Heart left ventricle (tissue), 16 donors: ENCODE measurements at regions not wholly inside any gene's neighbourhood (a gene's known extent, or its start where the extent isn't known, plus 50 kb on each side); places are given as distances from the start of the nearest gene placed in this dataset.

Experiments used
- ATAC-seq, 4 donors: fragments of 200-7000 bp; cut with Tn5 transposase; one replicate each; pipeline ENCODE4 v1.9.1; 2020 to 2022; ENCODE audit warnings: moderate library complexity in 4 of 4, mild to moderate bottlenecking in 3 of 4, moderate number of reproducible peaks in 1 of 4
- DNase-seq, 5 donors: peaks; one replicate each; pipeline ENCODE4 v3.0.0-alpha.2; 2020
- H3K27ac ChIP-seq, 12 donors: fragments of 200-600 bp; sonication (generic) in 4 of 12; one replicate each; pipeline versions ENCODE4 v1.5.0 to v1.8.0; 2016 to 2022; ENCODE audit warnings: mild to moderate bottlenecking in 2 of 12
- H3K27me3 ChIP-seq, 9 donors: fragments of 200-600 bp; sonication (generic) in 2 of 9; one replicate each; pipeline versions ENCODE4 v1.5.1 to v1.8.0; 2016 to 2022; ENCODE audit warnings: mild to moderate bottlenecking in 3 of 9
- H3K36me3 ChIP-seq, 9 donors: fragments of 200-600 bp; sonication (generic) in 2 of 9; one replicate each; pipeline versions ENCODE4 v1.5.0 to v1.8.0; 2018 to 2022; ENCODE audit warnings: mild to moderate bottlenecking in 2 of 9
- H3K4me1 ChIP-seq, 12 donors: fragments of 200-600 bp; sonication (generic) in 4 of 12; one replicate each; pipeline versions ENCODE4 v1.5.0 to v1.8.0; 2016 to 2022; ENCODE audit warnings: mild to moderate bottlenecking in 3 of 12
- H3K4me3 ChIP-seq, 12 donors: fragments of 200-600 bp; sonication (generic) in 4 of 12; one replicate each; pipeline versions ENCODE4 v1.5.0 to v1.8.0; 2017 to 2022; ENCODE audit warnings: mild to moderate bottlenecking in 9 of 12, moderate library complexity in 4 of 12
- H3K9me3 ChIP-seq, 12 donors: fragments of 200-600 bp; sonication (generic) in 4 of 12; one replicate each; pipeline versions ENCODE4 v1.5.0 to v1.8.0; 2016 to 2022; ENCODE audit warnings: mild to moderate bottlenecking in 1 of 12
- CTCF ChIP-seq, 12 donors: fragments of 200-600 bp; sonication (generic) in 4 of 12; IDR thresholded peaks; one replicate each; pipeline versions ENCODE4 v1.5.0 to v1.8.0; 2018 to 2022; ENCODE audit warnings: antibody characterized with exemption in 12 of 12, mild to moderate bottlenecking in 5 of 12
- POLR2A ChIP-seq, 2 donors: fragments of 450-650 bp; IDR thresholded peaks; one replicate each; pipeline ENCODE4 v1.6.1; 2017; ENCODE audit warnings: antibody characterized with exemption in 2 of 2, mild to moderate bottlenecking in 2 of 2, moderate library complexity in 2 of 2
- WGBS, 4 donors: extraction: QIAGEN DNeasy Blood & Tissue Kit in 2 of 4; methylation state at CpG; one replicate each; pipeline versions ENCODE4 v1.1.5 to v1.1.7; 2013 to 2018; 5-methylcytosine and 5-hydroxymethylcytosine counted together
- intact Hi-C, 10 donors: fragments of 100-400 bp; cut with DNase I; formaldehyde crosslinking; loops; one replicate each; pipeline versions ENCODE4 v1.11.1 to v1.14.2; 2022
- donor health status: ischemic (EF 13 %, LVEDD 7.1; RV severe dilation, severe dysfunction).
- donor health status: healthy with polysubstance abuse.
- donor health status: DM: no; HTN: yes; CAD: no.
- donor health status: DM: no; HTN: no; CAD: no.
- donor health status: ischemic (EF 25% LVEDD 6.9; RV normal size, moderate dysfunction).
- donor health status: ischemic (EF 25% LVEDD 5.7; RV mildly dilated, moderate dysfunction).
- donor health status: healthy.
- donor health status: DM: yes; HTN: yes; CAD: no.
- donor health status: ischemic (EF 35%, LVEDD 5.7; RV mildly dilated, moderate dysfunction).
- donor health status: nonischemic (EF 11% LVEDD 7.7; RV severe dilation, severe dysfunction).
- donor health status: DM: yes; HTN: yes; CAD: no.
- donor health status: PGD.
- donor health status: ischemic (EF 29% LVEDD 5.4; RV normal size, mild dysfunction).
- donor health status: nonischemic (EF 23%, LVEDD 6.1; RV moderate dilation, normal function).

- no peaks in the 10 kb centered on the region for H3K4me1 ChIP-seq
- intact Hi-C loops: loop anchor here in 1 of 10 donors (10.0 kb wide), 1 partner anchor 49 kb away; no protein-coding TSS in a partner anchor
- DNase-seq (no peak), ATAC-seq (no peak)
- 93 to 94% (median 93%) methylated on average over 15 of the region's 15 CpGs for WGBS, 4 donors
- no peak overlapping the region for H3K4me3 ChIP-seq
- no peaks in the 10 kb centered on the region for H3K9me3 ChIP-seq
- no peaks in the 10 kb centered on the region for H3K36me3 ChIP-seq
- no peak for TF ChIP-seq CTCF (IDR thresholded peaks at IDR 0.05)
- no peak for TF ChIP-seq POLR2A (IDR thresholded peaks at IDR 0.05)
- no peaks in the 10 kb centered on the region for H3K27me3 ChIP-seq
- no peak overlapping the region for H3K27ac ChIP-seq
Observed at GRCh38 chr12:84554199-84554723, 358.3 kb downstream of the SLC6A15 start.

GRCh38 chr12:84553331-84554117, 359.1 kb downstream of the SLC6A15 start:
- intact Hi-C loops: loop anchor here in 1 of 10 donors (10.0 kb wide), 1 partner anchor 49 kb away; no protein-coding TSS in a partner anchor
- H3K4me3 ChIP-seq: no peak overlapping the region
- TF ChIP-seq POLR2A (IDR thresholded peaks at IDR 0.05) (no peak), CTCF (IDR thresholded peaks at IDR 0.05) (no peak)
- H3K27ac ChIP-seq: no peak overlapping the region
- no peaks in the 10 kb centered on the region for H3K27me3 ChIP-seq
- 91 to 94% (median 93%) methylated on average over 5 of the region's 5 CpGs for WGBS, 4 donors
- H3K9me3 ChIP-seq: no peaks in the 10 kb centered on the region
- ATAC-seq (no peak), DNase-seq (no peak)
- H3K4me1 ChIP-seq: no peaks in the 10 kb centered on the region
- H3K36me3 ChIP-seq: no peaks in the 10 kb centered on the region

- WGBS, 4 donors: 91 to 97% (median 94%) methylated on average over 1 of the region's 1 CpG
Observed at GRCh38 chr12:84551373-84551772, 361.2 kb downstream of the SLC6A15 start.

More at GRCh38 chr12:84551373-84551772, 361.2 kb downstream of the SLC6A15 start:
- Histone ChIP-seq H3K27me3 (no peaks in the 10 kb centered on the region), H3K36me3 (no peaks in the 10 kb centered on the region), H3K9me3 (peaks cover 0 to 7% (median 0%) of the 10 kb centered on the region in 12 donors), H3K27ac (no peak overlapping the region), H3K4me3 (no peak overlapping the region), H3K4me1 (no peaks in the 10 kb centered on the region)
- TF ChIP-seq POLR2A (IDR thresholded peaks at IDR 0.05) (no peak), CTCF (IDR thresholded peaks at IDR 0.05) (no peak)
- intact Hi-C loops: loop anchor here in 1 of 10 donors (10.0 kb wide), 1 partner anchor 47 kb away; no protein-coding TSS in a partner anchor
- DNase-seq: no peak
- ATAC-seq: no peak
